ENCODE measurements at regions not wholly inside any gene's neighbourhood (a gene's known extent, or its start where the extent isn't known, plus 50 kb on each side); places are given as distances from the start of the nearest gene placed in this dataset.

DNA sequence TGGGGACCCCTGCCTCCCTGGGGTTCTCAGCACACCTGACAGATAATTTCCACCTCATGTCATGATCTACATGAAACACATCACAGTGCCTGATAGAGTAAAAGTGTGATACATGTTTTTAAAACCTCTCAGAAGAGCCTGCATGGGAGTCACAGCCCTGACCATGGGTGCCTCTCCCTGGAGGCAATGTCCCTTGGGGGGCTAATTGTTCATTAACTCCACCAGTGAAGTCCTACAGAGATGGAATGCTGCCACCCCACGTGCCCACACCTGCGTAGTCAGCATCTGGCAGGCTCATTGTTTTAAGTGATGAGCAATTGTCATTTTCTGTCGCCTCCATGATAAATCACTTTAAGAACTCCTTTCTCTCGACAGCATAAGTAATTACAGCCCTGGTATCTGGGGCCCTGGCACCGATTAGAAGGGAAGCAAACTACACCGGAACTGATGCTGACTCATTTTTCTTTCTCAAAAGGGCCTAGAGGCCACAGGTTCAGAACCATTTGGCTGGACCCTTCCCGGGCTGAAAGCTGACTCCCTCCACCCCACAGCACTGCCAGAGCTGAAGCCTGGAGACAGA is 109.6 kb upstream of the GJB5 start:
- DNase-seq (ENCODE audit: insufficient read length, low spot score) (no peak), FAIRE-seq (no peak)

DNA sequence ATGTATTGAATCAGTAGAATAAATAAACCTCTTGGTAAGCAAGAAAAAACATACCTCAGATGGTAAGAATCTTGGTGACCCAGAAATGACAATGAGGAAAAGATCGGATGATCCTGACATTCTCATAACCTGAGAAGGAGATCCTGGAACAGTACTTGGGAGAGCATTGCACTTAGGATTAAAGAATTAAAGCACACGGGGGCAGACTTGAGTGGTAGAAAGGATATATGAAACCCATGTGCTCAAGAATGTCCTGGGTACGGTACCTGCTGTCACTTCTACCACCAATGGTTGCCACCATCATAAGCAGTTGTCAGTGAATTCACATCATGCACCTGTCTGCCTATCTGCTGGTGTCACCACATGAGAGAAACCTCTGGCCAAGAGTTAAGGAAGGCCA is 108.9 kb upstream of the GJB5 start:
- DNase-seq (ENCODE audit: insufficient read length, low spot score) (no peak), FAIRE-seq (no peak)

DNA sequence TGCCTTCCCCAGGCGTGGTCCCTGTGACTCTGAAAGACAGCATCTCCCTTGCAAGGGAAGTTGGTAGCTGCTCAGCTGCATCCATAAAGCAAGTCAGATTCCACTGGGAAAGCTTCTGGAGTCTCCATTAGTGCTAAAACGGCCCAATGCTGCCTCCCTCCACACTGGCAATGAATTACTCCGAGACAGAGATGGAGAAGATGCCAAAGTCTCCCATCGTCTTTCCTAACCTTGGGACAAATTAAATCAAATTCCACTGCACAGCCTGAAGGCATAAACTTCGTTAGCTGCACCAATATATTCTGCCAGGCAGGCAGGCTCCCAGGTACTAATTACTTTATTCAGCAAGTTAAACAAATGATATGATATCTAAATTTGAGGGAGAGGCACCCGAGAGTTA is 106.3 kb upstream of the GJB5 start:
- no peak for DNase-seq (ENCODE audit: insufficient read length, low spot score)
- no peak for FAIRE-seq

DNA sequence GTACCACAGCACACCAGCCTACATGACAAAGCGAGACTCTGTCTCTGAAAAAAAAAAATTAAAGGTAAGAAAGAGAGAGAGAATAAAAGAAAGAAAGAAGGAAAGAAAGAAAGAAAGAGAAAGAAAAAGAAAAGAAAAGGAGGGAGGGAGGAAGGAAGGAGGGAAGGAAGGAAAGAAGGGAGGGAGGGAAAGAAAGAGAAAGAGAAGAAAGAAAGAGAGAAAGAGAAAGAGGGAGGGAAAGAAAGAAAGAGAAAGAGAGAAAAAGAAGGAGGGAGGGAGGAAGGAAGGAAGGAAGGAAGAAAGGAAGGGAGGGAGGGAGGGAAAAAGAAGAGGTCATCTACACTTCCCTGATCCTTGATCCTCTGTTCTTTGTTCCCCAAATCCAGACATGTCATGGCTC is 104.8 kb upstream of the GJB5 start:
- FAIRE-seq (no peak), DNase-seq (ENCODE audit: insufficient read length, low spot score) (no peak)

DNA sequence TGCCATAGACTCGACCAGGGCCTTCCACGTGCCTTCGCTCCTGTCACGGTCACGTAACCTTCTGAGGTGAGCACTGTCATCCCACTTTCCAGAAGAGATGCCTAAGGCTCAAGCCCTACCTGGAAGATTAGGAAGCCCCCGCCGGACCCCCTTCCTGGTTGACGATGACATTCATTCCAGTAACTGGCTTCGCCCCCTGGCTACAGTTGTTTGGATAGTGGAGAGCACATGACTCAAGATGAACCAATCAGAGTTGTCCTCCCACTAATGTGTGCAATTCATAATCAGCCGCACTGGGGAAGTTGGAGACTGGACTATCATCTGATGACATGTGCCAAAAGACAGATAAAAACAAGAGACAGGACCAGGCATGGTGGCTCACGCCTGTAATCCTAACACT is 104.0 kb upstream of the GJB5 start:
- FAIRE-seq, result no peak
- no peak for DNase-seq (ENCODE audit: insufficient read length, low spot score)

DNA sequence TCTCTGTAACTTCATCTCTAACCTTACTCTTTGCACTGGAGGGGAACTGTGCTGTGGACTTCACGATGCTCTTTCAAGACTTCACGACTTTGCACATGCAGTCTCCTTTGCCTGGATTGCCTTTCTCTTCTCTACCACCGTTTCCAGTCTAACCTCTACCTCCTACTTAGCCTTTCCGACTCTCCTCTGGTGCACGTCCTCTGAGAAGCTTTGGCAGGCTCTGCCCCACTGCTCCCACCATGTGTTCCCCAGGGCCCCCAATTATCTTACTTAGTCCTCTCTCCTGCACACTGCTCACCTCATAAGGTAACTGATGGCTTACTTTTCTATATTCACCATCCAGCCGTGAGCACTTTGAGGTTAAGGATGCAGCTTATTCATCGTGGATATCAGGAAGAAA is 101.7 kb upstream of the GJB5 start:
- FAIRE-seq, result no peak
- DNase-seq (ENCODE audit: insufficient read length, low spot score), result no peak

DNA sequence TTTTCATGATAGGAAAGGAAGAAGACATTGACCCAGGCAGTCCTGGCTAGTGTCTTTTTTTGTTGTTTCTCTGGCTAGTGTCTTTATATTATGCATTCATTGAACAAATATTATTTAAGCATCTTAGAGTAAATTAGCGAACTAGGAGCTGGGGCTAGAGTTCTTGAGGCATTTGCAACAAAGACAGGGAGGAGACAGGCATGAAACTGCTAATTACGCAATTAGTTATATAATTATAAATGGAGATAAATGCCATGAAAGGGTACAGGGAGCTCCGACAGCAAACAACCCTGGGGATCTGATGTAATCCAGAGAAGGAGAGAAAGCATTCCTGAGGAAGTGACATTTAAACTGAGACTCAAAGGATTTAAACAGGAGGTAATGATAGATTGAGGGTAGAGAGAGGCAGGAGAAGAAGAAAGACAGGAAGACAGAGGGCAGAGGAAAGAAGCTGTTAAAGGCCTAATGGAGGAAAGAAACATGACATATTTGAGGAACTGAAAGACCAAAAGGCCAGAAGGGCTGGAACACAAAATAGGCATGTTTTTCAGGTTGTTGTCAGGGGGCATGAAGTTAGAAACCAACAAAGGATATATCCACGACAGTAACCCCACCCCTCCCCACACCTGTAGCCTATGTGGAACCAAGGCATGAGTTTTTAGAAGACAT is 99.5 kb upstream of the GJB5 start:
- FAIRE-seq, result no peak

DNA sequence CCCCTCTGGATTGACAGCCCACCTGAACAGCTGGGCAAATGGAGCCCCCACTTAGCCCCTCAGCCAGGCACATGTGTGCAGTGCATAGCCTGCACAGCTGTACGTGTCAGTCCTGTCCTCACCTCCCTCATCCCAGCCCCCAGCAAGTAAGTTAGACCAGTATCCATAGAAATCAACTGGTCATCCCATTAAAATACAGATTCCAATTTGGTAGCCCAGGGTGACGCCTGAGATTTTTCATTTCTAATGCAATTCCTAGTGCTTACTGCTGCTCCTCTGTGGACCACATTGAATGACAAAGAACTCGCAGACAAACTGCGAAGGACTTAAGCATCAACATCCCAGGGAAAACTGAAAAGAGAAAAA is 99.0 kb upstream of the GJB5 start:
- FAIRE-seq (no peak), DNase-seq (ENCODE audit: insufficient read length, low spot score) (no peak)

More for the DNA sequence above, 99.5 kb upstream of the GJB5 start:
- DNase-seq (ENCODE audit: insufficient read length, low spot score), result no peak

DNA sequence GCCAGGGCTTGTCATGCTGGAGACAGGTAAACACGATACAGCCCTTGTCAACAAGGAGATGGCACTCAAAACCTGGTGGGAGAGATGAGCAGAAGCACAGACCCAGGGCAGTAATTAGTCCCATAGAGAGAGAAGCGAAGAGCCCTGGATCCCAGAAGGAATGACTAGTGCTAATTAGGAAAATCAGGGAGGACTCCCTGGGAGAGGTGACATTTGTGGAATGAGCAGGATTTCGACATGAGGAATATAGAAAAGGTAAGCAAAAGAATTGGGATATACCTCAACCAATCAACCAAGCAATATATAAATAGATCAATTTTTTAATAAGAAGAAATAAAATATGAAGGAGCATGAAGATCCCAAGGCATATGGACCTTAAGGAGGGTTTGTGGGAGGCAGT is 98.5 kb upstream of the GJB5 start:
- FAIRE-seq (no peak), DNase-seq (ENCODE audit: insufficient read length, low spot score) (no peak)

DNA sequence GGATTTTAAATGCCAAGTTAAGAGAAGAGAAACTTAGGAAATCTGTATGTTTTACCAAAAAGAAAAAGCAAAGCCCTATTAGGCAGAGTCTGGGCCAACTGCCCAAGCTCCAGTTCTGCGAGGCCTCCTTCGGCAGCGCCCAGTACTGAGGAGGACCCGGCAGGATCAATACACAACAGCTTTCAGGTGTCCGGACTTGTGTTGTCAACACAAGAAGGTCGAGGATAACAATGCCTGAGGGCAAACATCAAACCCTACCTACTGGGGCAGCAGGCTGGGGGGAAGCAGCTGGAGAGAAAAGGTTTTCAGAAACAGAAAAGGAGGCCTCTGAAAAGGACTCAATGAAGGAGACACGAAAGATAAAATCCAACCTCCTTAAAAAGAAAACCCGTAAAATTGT is 98.1 kb upstream of the GJB5 start:
- no peak for FAIRE-seq
- no peak for DNase-seq (ENCODE audit: insufficient read length, low spot score)

DNA sequence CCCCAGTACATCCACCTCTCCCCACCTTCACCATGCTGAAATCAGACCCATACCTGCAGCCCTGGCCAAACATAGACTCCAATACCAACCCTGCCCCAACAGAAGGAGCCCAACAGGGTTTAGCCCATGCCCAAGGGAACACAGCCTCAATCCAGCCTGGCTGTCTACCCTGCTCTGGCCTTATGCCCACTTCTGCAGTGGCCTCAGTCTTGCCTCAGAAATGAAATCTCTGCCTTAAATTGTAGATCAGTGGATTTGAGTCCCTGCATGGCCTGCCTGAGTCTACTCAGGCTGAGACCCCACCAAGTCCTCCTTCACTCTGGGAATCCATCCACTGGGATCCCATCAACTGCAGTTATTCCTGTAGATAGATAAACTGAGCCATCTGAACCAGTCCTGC is 97.6 kb upstream of the GJB5 start:
- no peak for FAIRE-seq
- DNase-seq (ENCODE audit: insufficient read length, low spot score), result no peak

DNA sequence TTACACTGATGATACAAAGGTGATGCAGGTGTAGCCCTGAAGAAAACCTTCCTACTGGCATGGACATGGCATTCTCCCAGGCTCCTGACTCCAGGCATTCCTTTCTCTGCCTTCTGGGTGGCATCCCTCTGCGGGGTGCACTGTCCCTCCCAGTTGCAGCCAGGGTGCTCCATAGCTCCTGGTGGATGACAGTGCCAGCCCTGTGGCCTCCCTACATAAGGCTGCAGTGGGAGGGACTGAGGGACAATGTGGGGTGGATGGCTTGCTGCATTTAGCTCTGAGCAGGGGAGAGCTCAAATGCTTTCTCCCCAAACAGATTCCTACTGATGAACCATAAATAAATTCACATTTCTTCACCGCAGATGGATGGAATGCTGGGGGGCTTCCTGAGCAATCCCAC is 97.0 kb upstream of the GJB5 start:
- FAIRE-seq (no peak), DNase-seq (ENCODE audit: insufficient read length, low spot score) (no peak)

DNA sequence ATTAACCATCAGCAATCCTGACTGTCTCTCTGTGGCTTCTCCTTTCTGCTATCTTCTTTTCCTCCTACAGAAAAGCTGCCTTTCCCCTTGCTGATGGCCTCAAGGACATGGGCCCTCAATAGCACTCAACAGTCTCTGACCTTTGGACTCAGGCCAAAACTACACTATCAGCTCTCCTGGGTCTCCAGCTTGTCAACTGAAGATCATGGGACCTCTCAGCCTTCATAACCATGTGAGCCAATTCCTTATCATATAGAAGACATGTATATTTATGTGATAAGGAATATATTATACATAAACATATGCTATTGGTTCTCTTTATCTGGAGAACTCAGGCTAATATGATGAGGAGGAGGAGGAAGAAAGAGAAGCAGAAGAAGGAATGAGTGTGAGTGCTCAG is 91.8 kb upstream of the GJB5 start:
- FAIRE-seq, result no peak
- DNase-seq (ENCODE audit: insufficient read length, low spot score), result no peak

DNA sequence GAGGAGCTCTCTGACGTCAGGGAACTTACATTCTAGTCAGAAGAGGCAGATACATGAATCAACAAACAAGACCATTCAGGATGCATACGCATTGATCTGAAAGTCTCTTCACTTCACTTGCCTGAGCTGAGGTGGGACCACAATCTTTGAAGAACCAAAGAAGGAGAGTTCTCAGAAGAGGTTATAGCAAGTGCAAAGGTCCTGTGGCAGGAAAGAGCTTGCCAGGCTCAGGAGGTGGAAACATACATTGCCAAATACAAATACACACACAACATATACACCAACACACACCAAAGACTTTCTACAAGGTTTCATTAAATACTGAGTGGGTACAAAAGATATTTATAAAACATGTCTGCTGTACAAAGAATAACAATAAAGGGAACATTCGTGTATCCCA is 86.8 kb upstream of the GJB5 start:
- DNase-seq (ENCODE audit: insufficient read length, low spot score) (no peak), FAIRE-seq (no peak)

DNA sequence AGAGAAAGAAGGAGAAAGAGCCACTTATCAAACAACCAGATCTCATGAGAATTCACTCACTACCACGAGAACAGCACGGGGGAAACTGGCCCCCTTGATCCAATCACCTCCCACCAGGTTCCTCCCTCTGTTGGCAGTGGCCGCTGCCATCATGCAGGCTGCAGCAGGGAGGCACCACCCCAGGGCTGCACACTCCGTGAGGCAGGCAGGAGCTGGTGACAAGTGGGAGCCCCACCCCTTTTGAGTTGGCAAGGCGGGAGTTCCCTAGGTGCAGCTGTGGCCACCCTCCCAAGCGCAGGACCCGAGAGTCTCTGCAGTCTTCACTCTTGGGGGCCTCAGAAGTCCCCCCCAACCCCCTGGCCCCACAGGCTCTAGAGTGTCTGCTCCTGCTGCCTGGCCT is 83.9 kb upstream of the GJB5 start:
- DNase-seq (ENCODE audit: insufficient read length, low spot score) (no peak), FAIRE-seq (no peak)

DNA sequence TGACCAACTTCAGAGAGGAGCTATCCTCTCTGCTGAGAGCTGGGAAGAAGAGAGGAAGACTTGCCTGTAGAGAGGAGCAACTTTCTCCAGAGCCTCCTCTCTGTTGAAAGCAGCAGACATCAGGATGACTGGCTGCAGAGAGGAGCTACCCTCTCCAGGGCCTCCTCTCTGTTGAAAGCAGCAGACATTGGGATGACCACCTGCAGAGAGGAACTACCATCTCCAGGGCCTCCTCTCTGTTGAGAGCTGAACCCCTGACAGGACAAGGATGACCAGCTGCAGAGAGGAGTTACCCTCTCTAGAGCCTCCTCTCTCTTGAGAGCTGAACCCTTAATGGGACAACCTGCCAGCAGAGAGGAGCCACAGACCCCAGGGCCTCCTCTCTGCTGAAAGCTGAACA is 83.0 kb upstream of the GJB5 start:
- FAIRE-seq (no peak), DNase-seq (ENCODE audit: insufficient read length, low spot score) (no peak)

DNA sequence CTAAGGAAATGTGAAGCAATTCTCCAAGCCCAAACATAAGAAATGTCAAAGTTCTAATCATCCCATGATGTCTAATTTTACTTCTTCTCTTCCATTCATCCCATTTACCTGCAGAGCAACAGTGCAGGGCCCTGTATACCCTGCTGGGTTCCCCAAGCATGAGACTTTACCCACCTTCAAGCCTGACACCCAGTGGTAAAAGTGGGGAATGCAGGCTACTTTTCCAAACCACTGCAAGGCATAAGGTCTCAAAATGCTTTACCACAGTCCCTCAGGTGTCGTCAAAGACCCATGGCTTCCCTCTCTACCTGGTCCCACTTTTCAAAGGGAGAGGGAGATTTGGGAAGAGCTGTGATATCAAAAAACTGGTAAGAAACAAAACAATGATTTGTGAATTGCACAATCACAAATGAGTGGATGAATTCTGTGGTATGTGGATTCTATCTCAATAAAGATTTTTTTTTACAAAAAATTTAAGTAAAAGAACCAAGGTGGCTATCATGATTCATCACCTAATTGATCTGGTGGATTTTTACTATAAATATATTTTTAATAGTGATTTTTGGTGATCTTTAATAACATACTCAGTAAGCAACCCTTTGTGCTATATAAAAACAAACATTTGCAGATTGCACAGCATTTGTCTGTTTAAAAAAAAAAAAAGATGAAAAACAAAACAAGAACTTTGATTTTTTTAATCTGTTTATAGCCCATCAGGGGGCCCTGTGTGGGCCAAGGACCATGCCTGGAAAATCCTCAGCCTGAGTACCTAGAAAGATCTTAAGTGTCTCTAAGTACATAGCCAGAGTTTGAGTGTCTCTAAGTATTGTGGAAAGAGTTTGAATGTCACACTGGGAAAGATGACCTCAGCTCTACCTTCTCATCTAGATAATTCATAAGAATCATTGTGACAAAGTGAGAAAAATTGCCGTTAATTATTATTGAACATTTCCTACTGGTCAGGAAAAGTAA is 73.1 kb upstream of the GJB5 start:
- peak; percentile 40 for DNase-seq (ENCODE audit: insufficient read length, low spot score)
- FAIRE-seq, result peak; percentile 75

DNA sequence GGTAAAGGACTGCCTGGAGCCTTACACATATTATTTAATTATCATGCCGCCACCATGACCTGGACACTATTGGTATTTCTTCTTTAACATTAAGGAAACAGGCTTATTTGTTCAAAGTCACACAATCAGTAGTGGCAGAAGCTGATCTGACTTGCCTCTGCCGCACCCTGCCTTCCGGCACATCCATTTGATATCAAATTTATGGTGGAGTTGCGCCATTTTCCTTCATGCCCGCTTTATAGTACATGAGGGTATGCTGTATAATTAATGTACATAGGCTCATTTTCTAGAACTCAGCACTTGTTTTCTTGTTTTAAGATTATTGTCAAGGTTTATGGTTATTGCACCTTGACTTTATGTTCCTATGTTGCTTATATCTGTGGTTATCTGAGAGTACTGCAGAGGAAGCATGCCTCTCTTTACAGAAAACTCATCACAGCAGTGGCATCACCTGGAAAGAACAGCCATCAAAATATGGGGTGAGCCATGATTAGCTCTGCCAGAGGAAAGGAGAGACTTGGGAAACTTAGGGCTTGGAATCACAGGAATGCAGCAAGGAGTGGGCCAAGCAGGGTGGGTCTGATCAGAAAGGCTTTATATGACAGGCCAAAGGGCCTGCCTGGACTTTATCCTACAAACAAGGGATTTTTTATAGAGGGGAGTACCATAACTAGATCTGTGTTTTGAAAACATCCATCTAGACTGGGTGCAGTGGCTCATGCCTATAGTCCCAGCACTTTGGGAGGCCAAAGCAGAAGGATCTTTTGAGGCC is 72.2 kb upstream of the GJB5 start:
- DNase-seq (ENCODE audit: insufficient read length, low spot score) (no peak), FAIRE-seq (no peak)

DNA sequence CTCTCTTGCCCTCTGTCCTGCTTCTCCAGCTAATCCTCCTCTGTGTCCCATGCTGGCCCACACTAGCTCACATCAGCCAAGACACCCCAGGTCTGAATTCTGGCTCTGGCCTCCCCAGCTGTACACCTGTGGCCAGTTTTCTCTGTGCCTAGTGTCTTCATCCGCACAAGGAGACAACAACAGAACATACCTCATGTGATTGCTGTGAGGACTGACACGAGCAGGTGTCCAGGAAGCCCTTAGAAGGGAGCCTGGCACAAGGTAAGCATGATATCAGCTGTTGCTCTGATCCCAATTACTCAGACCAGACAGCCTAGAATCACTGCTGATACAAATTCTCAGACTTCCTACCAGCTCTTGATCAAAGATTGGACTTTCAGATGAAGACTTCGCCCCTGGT is 71.2 kb upstream of the GJB5 start:
- DNase-seq (ENCODE audit: insufficient read length, low spot score) (no peak), FAIRE-seq (no peak)

DNA sequence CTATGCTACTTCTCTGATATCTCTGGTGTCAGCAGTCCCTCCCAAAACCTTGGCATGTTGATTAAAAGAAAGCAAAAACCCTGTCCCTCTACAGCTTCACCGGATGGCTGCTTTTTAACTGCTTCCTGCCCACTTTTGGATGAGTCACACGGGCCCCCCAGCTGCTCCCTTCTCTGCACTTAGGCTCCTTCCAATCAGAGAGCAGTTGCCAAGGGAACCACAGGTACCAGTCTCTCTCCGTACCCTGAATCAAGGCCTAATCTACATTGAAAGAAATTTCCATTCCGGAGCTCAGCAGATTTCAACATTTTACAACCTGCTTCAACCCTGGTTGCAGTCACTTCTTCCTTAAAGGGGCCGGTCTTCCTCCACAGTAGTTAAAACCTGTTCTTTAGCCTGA is 70.6 kb upstream of the GJB5 start:
- FAIRE-seq, result no peak
- DNase-seq (ENCODE audit: insufficient read length, low spot score), result no peak

DNA sequence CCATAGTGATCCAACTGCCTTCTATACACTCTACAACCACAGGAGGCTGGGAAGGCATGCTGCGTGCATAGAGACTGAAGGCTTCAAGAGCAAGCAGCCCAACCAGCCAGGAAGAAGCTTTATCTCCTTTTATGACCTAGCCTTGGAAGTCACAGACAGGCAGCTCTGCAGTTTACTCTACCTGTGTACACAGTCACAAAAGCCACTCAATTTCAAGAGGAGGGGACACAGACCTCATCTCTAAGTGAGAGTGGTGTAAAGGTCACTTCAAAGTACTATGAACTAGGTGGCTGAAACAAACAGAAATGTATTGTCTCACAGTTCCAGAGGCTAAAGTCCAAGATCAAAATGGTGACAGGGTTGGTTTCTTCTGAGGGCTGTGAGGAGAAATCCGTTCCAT is 69.6 kb upstream of the GJB5 start:
- no peak for DNase-seq (ENCODE audit: insufficient read length, low spot score)
- FAIRE-seq, result no peak

Measured in GM19239 (cell line).